ENCODE measurements at regions not wholly inside any gene's neighbourhood (a gene's known extent, or its start where the extent isn't known, plus 50 kb on each side); places are given as distances from the start of the nearest gene placed in this dataset.

- no peaks in the 10 kb centered on the region for H3K27me3 Mint-ChIP-seq
- CTCF ChIA-PET = no interaction called here
- no peaks in the 10 kb centered on the region for H3K4me1 Mint-ChIP-seq (ENCODE audit: low read depth)
- no peak overlapping the region for H3K4me3 Mint-ChIP-seq
- no peak for DNase-seq
- H3K36me3 Mint-ChIP-seq = no peaks in the 10 kb centered on the region
- intact Hi-C loops (cut with micrococcal nuclease) = no loop called here
- H3K27ac Mint-ChIP-seq = no peak overlapping the region
- POLR2A ChIA-PET = no interaction called here
- peaks cover 17% of the 10 kb centered on the region for H3K9me3 Mint-ChIP-seq
Measured at GRCh38 chr1:219347921-219348391, 174.3 kb downstream of the LYPLAL1 start.

GRCh38 chr1:219347376-219347775 lies 173.7 kb downstream of the LYPLAL1 start:
- POLR2A ChIA-PET = no interaction called here
- no peak overlapping the region for H3K27ac Mint-ChIP-seq
- no peak for DNase-seq
- H3K4me3 Mint-ChIP-seq = no peak overlapping the region
- CTCF ChIA-PET = no interaction called here
- H3K9me3 Mint-ChIP-seq = peaks cover 17% of the 10 kb centered on the region
- H3K27me3 Mint-ChIP-seq = no peaks in the 10 kb centered on the region
- no peaks in the 10 kb centered on the region for H3K36me3 Mint-ChIP-seq
- intact Hi-C loops (cut with micrococcal nuclease) = no loop called here
- no peaks in the 10 kb centered on the region for H3K4me1 Mint-ChIP-seq (ENCODE audit: low read depth)

GRCh38 chr1:219345953-219346352 lies 172.3 kb downstream of the LYPLAL1 start:
- no peaks in the 10 kb centered on the region for H3K4me1 Mint-ChIP-seq (ENCODE audit: low read depth)
- H3K27me3 Mint-ChIP-seq = no peaks in the 10 kb centered on the region
- H3K36me3 Mint-ChIP-seq = no peaks in the 10 kb centered on the region
- POLR2A ChIA-PET = no interaction called here
- H3K27ac Mint-ChIP-seq = no peak overlapping the region
- H3K4me3 Mint-ChIP-seq = no peak overlapping the region
- peaks cover 17% of the 10 kb centered on the region for H3K9me3 Mint-ChIP-seq
- CTCF ChIA-PET = no interaction called here
- DNase-seq = no peak
- intact Hi-C loops (cut with micrococcal nuclease) = no loop called here

GRCh38 chr1:219342836-219343235 lies 169.2 kb downstream of the LYPLAL1 start:
- CTCF ChIA-PET = no interaction called here
- intact Hi-C loops (cut with micrococcal nuclease) = no loop called here
- no peaks in the 10 kb centered on the region for H3K36me3 Mint-ChIP-seq
- no peak for DNase-seq
- H3K27ac Mint-ChIP-seq = no peak overlapping the region
- H3K4me1 Mint-ChIP-seq (ENCODE audit: low read depth) = no peaks in the 10 kb centered on the region
- no peak overlapping the region for H3K4me3 Mint-ChIP-seq
- peaks cover 17% of the 10 kb centered on the region for H3K9me3 Mint-ChIP-seq
- POLR2A ChIA-PET = no interaction called here
- no peaks in the 10 kb centered on the region for H3K27me3 Mint-ChIP-seq

- Mint-ChIP-seq H3K9me3 (peaks cover 5% of the 10 kb centered on the region), H3K36me3 (no peaks in the 10 kb centered on the region), H3K4me3 (no peak overlapping the region), H3K27me3 (no peaks in the 10 kb centered on the region), H3K27ac (no peak overlapping the region), H3K4me1 (ENCODE audit: low read depth) (no peaks in the 10 kb centered on the region)
- ChIA-PET CTCF (interaction anchor here (0.6 to 1.0 kb wide), 2 partner anchors 55 to 153 kb away, joined by 3 read pairs; no protein-coding TSS in a partner anchor), POLR2A (no interaction called here)
- intact Hi-C loops (cut with micrococcal nuclease) = no loop called here
- DNase-seq = no peak
Measured at GRCh38 chr1:219340796-219341195, 167.1 kb downstream of the LYPLAL1 start.

GRCh38 chr1:219339466-219339865 lies 165.8 kb downstream of the LYPLAL1 start:
- H3K4me3 Mint-ChIP-seq = no peak overlapping the region
- DNase-seq = no peak
- H3K4me1 Mint-ChIP-seq (ENCODE audit: low read depth) = no peaks in the 10 kb centered on the region
- no peak overlapping the region for H3K27ac Mint-ChIP-seq
- ChIA-PET CTCF (no interaction called here), POLR2A (no interaction called here)
- intact Hi-C loops (cut with micrococcal nuclease) = no loop called here
- H3K27me3 Mint-ChIP-seq = no peaks in the 10 kb centered on the region
- H3K36me3 Mint-ChIP-seq = no peaks in the 10 kb centered on the region
- H3K9me3 Mint-ChIP-seq = no peaks in the 10 kb centered on the region

GRCh38 chr1:219337588-219337987 lies 163.9 kb downstream of the LYPLAL1 start:
- DNase-seq = no peak
- Mint-ChIP-seq H3K4me1 (ENCODE audit: low read depth) (no peaks in the 10 kb centered on the region), H3K27ac (no peak overlapping the region), H3K36me3 (no peaks in the 10 kb centered on the region), H3K27me3 (no peaks in the 10 kb centered on the region), H3K9me3 (no peaks in the 10 kb centered on the region), H3K4me3 (no peak overlapping the region)
- ChIA-PET POLR2A (no interaction called here), CTCF (no interaction called here)
- intact Hi-C loops (cut with micrococcal nuclease) = no loop called here

GRCh38 chr1:219333626-219334025 lies 159.9 kb downstream of the LYPLAL1 start:
- DNase-seq = no peak
- Mint-ChIP-seq H3K4me3 (no peak overlapping the region), H3K27me3 (peaks cover 1% of the 10 kb centered on the region), H3K36me3 (no peaks in the 10 kb centered on the region), H3K4me1 (ENCODE audit: low read depth) (no peaks in the 10 kb centered on the region), H3K27ac (no peak overlapping the region), H3K9me3 (no peaks in the 10 kb centered on the region)
- ChIA-PET CTCF (no interaction called here), POLR2A (no interaction called here)
- intact Hi-C loops (cut with micrococcal nuclease) = no loop called here

GRCh38 chr1:219331424-219331823 lies 157.7 kb downstream of the LYPLAL1 start:
- peaks cover 6% of the 10 kb centered on the region for H3K36me3 Mint-ChIP-seq
- intact Hi-C loops (cut with micrococcal nuclease) = no loop called here
- no peaks in the 10 kb centered on the region for H3K4me1 Mint-ChIP-seq (ENCODE audit: low read depth)
- no peak overlapping the region for H3K4me3 Mint-ChIP-seq
- POLR2A ChIA-PET = no interaction called here
- no peak overlapping the region for H3K27ac Mint-ChIP-seq
- peaks cover 20% of the 10 kb centered on the region for H3K9me3 Mint-ChIP-seq
- CTCF ChIA-PET = no interaction called here
- DNase-seq = no peak
- peaks cover 1% of the 10 kb centered on the region for H3K27me3 Mint-ChIP-seq

GRCh38 chr1:219330669-219331068 lies 157.0 kb downstream of the LYPLAL1 start:
- POLR2A ChIA-PET = no interaction called here

GRCh38 chr1:219330001-219330400 lies 156.3 kb downstream of the LYPLAL1 start:
- Mint-ChIP-seq H3K27ac (no peak overlapping the region), H3K36me3 (peaks cover 6% of the 10 kb centered on the region), H3K27me3 (peaks cover 1% of the 10 kb centered on the region), H3K4me1 (ENCODE audit: low read depth) (peaks cover 6% of the 10 kb centered on the region), H3K4me3 (no peak overlapping the region), H3K9me3 (peaks cover 22% of the 10 kb centered on the region)
- ChIA-PET POLR2A (no interaction called here), CTCF (no interaction called here)
- no peak for DNase-seq
- intact Hi-C loops (cut with micrococcal nuclease) = no loop called here

More at GRCh38 chr1:219330669-219331068, 157.0 kb downstream of the LYPLAL1 start:
- Mint-ChIP-seq H3K4me1 (ENCODE audit: low read depth) (peaks cover under 1% of the 10 kb centered on the region), H3K4me3 (no peak overlapping the region), H3K9me3 (peaks cover 20% of the 10 kb centered on the region), H3K36me3 (peaks cover 6% of the 10 kb centered on the region), H3K27ac (no peak overlapping the region), H3K27me3 (peaks cover 1% of the 10 kb centered on the region)
- DNase-seq = no peak
- CTCF ChIA-PET = no interaction called here
- intact Hi-C loops (cut with micrococcal nuclease) = no loop called here

- H3K4me1 Mint-ChIP-seq (ENCODE audit: low read depth) = peaks cover 9% of the 10 kb centered on the region
- H3K27ac Mint-ChIP-seq = no peak overlapping the region
- ChIA-PET CTCF (no interaction called here), POLR2A (no interaction called here)
- no peak overlapping the region for H3K4me3 Mint-ChIP-seq
- H3K9me3 Mint-ChIP-seq = peaks cover 22% of the 10 kb centered on the region
- peaks cover 1% of the 10 kb centered on the region for H3K27me3 Mint-ChIP-seq
- DNase-seq = no peak
- H3K36me3 Mint-ChIP-seq = peaks cover 6% of the 10 kb centered on the region
- intact Hi-C loops (cut with micrococcal nuclease) = loop anchor here (10.0 kb wide), 1 partner anchor 955 kb away; no protein-coding TSS in a partner anchor
Measured at GRCh38 chr1:219329578-219329977, 155.9 kb downstream of the LYPLAL1 start.

GRCh38 chr1:219326843-219327242 lies 153.2 kb downstream of the LYPLAL1 start:
- peaks cover 22% of the 10 kb centered on the region for H3K9me3 Mint-ChIP-seq
- ChIA-PET POLR2A (no interaction called here), CTCF (no interaction called here)
- no peak for DNase-seq
- peaks cover 6% of the 10 kb centered on the region for H3K27me3 Mint-ChIP-seq
- no peak overlapping the region for H3K4me3 Mint-ChIP-seq
- peaks cover 6% of the 10 kb centered on the region for H3K36me3 Mint-ChIP-seq
- peaks cover 11% of the 10 kb centered on the region for H3K4me1 Mint-ChIP-seq (ENCODE audit: low read depth)
- H3K27ac Mint-ChIP-seq = no peak overlapping the region
- intact Hi-C loops (cut with micrococcal nuclease) = loop anchor here (10.0 kb wide), 1 partner anchor 952 kb away; no protein-coding TSS in a partner anchor
